ENCODE measurements at regions not wholly inside any gene's neighbourhood (a gene's known extent, or its start where the extent isn't known, plus 50 kb on each side); places are given as distances from the start of the nearest gene placed in this dataset.
A peak's percentile ranks its signal among the peaks of the same experiment; 100 is the strongest.

- Histone ChIP-seq H3K4me1 (ENCODE audit: control insufficient read depth, insufficient read depth, low read length) (no peaks in the 10 kb centered on the region), H3K36me3 (ENCODE audit: control insufficient read depth in 2 of 2, insufficient read depth in 1 of 2, low read length in 2 of 2) (no peaks in the 10 kb centered on the region), H3K9me3 (ENCODE audit: control insufficient read depth, insufficient read depth, low read depth, low read length) (no peaks in the 10 kb centered on the region), H3K4me3 (ENCODE audit: low read depth, low read length) (no peak overlapping the region), H3K27ac (ENCODE audit: extremely low read depth, low read depth, low read length) (no peak overlapping the region)
- ChIA-PET CTCF (no interaction called here), POLR2A (no interaction called here)
- TF ChIP-seq ZIC2 (tag by site-specific recombination; IDR thresholded peaks at IDR 0.05) (peak; percentile 35; the same call in 1 of the 2 replicates), GLIS2 (tag by site-specific recombination; IDR thresholded peaks at IDR 0.05) (no peak), ATF2 (tag by site-specific recombination; IDR thresholded peaks at IDR 0.05; ENCODE audit: low read depth) (no peak), ZNF776 (tag by site-specific recombination; IDR thresholded peaks at IDR 0.05; ENCODE audit: borderline replicate concordance) (no peak), FEZF1 (tag by site-specific recombination; IDR thresholded peaks at IDR 0.05) (peak; percentile 45; the same call in 1 of the 2 replicates)
Measured at GRCh38 chr4:186810613-186811150, 87.0 kb upstream of the FAT1 start.

DNA sequence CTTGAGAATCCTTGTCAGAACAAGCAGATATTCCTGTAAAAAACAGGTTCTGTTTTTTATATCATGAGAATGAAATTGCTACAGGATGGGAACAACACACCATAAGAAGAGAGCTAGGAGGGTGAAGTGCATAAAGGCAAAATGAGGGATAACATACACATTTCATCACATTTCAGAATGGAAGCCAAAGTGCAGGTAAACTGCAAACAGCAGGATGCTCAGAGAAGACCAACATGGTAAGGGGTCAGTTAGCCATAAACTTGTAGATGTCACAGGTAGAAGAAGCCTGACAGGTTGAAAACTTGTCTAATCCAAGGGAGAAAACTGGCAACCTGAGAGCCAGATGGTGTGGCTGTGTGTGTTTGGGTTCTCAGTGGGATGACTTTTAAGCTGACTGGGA is 88.9 kb upstream of the FAT1 start:
- ChIA-PET CTCF (no interaction called here), POLR2A (no interaction called here)
- Histone ChIP-seq H3K4me3 (ENCODE audit: low read depth, low read length) (no peak overlapping the region), H3K27ac (ENCODE audit: extremely low read depth, low read depth, low read length) (no peak overlapping the region), H3K9me3 (ENCODE audit: control insufficient read depth, insufficient read depth, low read depth, low read length) (no peaks in the 10 kb centered on the region), H3K4me1 (ENCODE audit: control insufficient read depth, insufficient read depth, low read length) (no peaks in the 10 kb centered on the region), H3K36me3 (ENCODE audit: control insufficient read depth in 2 of 2, insufficient read depth in 1 of 2, low read length in 2 of 2) (no peaks in the 10 kb centered on the region)
- TF ChIP-seq ZNF274 (IDR thresholded peaks at IDR 0.05; ENCODE audit: low read length) (no peak), ZNF274 (tag by site-specific recombination; IDR thresholded peaks at IDR 0.05; ENCODE audit: borderline replicate concordance) (no peak), ZNF549 (tag by site-specific recombination; IDR thresholded peaks at IDR 0.05) (no peak), ZNF837 (tag by site-specific recombination; IDR thresholded peaks at IDR 0.05) (no peak), ZNF302 (tag by site-specific recombination; IDR thresholded peaks at IDR 0.05; ENCODE audit: low read depth) (no peak), ZNF311 (tag by site-specific recombination; IDR thresholded peaks at IDR 0.05; ENCODE audit: borderline replicate concordance) (no peak), ZNF610 (tag by site-specific recombination; IDR thresholded peaks at IDR 0.05; ENCODE audit: borderline replicate concordance) (no peak), ZNF600 (tag by site-specific recombination; IDR thresholded peaks at IDR 0.05) (no peak), WT1 (tag by site-specific recombination; IDR thresholded peaks at IDR 0.05) (no peak), ZSCAN30 (tag by site-specific recombination; IDR thresholded peaks at IDR 0.05) (no peak), ZNF843 (tag by site-specific recombination; IDR thresholded peaks at IDR 0.05) (no peak), GLI2 (tag by site-specific recombination; IDR thresholded peaks at IDR 0.05; ENCODE audit: borderline replicate concordance, low read depth) (no peak), ZNF473 (tag by site-specific recombination; IDR thresholded peaks at IDR 0.05) (no peak), ZBTB17 (tag by site-specific recombination; IDR thresholded peaks at IDR 0.05) (no peak), ZNF530 (tag by site-specific recombination; IDR thresholded peaks at IDR 0.05; ENCODE audit: low read depth) (no peak), ZNF670 (tag by site-specific recombination; IDR thresholded peaks at IDR 0.05; ENCODE audit: low read depth) (no peak), ZNF24 (tag by site-specific recombination; IDR thresholded peaks at IDR 0.05) (no peak), ZEB2 (tag by site-specific recombination; IDR thresholded peaks at IDR 0.05) (no peak)
- TF ChIP-seq, protein P1, sequence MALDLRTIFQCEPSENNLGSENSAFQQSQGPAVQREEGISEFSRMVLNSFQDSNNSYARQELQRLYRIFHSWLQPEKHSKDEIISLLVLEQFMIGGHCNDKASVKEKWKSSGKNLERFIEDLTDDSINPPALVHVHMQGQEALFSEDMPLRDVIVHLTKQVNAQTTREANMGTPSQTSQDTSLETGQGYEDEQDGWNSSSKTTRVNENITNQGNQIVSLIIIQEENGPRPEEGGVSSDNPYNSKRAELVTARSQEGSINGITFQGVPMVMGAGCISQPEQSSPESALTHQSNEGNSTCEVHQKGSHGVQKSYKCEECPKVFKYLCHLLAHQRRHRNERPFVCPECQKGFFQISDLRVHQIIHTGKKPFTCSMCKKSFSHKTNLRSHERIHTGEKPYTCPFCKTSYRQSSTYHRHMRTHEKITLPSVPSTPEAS (tag by site-specific recombination; IDR thresholded peaks at IDR 0.05), result no peak

Data from HEK293 (cell line).